ENCODE measurements at regions not wholly inside any gene's neighbourhood (a gene's known extent, or its start where the extent isn't known, plus 50 kb on each side); places are given as distances from the start of the nearest gene placed in this dataset.
A peak's percentile ranks its signal among the peaks of the same experiment; 100 is the strongest.

GRCh38 chr3:127062926-127063325, 80.0 kb downstream of the PLXNA1 start:
- ATAC-seq (no peak), DNase-seq (peak in 1 of 4 donors; percentile 59)
- no peaks in the 10 kb centered on the region for H3K4me1 ChIP-seq
- H3K4me3 ChIP-seq = no peak overlapping the region
- intact Hi-C loops (cut with DNase I) = no loop called here
- peaks cover 0 to 8% of the 10 kb centered on the region in 2 donors for H3K27me3 ChIP-seq
- no peaks in the 10 kb centered on the region for H3K9me3 ChIP-seq
- no peak for TF ChIP-seq CTCF (IDR thresholded peaks at IDR 0.05)
- no peaks in the 10 kb centered on the region for H3K36me3 ChIP-seq
- no peak overlapping the region for H3K27ac ChIP-seq

- Histone ChIP-seq H3K4me3 (no peak overlapping the region), H3K27me3 (peaks cover 0 to 15% of the 10 kb centered on the region in 2 donors), H3K36me3 (no peaks in the 10 kb centered on the region), H3K27ac (no peak overlapping the region), H3K9me3 (no peaks in the 10 kb centered on the region), H3K4me1 (no peaks in the 10 kb centered on the region)
- DNase-seq (peak in 1 of 4 donors; percentile 30), ATAC-seq (no peak)
- TF ChIP-seq CTCF (IDR thresholded peaks at IDR 0.05) = no peak
- intact Hi-C loops (cut with DNase I) = no loop called here
These were observed 81.0 kb downstream of the PLXNA1 start for GRCh38 chr3:127063916-127064315.

GRCh38 chr3:127064391-127065137, 81.6 kb downstream of the PLXNA1 start:
- H3K9me3 ChIP-seq = no peaks in the 10 kb centered on the region
- ATAC-seq (peak; percentile 57), DNase-seq (peak in 1 of 4 donors; percentile 34)
- H3K27me3 ChIP-seq = peaks cover 0 to 15% of the 10 kb centered on the region in 2 donors
- no peak overlapping the region for H3K4me3 ChIP-seq
- TF ChIP-seq CTCF (IDR thresholded peaks at IDR 0.05) = no peak
- H3K4me1 ChIP-seq = no peaks in the 10 kb centered on the region
- intact Hi-C loops (cut with DNase I) = no loop called here
- H3K36me3 ChIP-seq = no peaks in the 10 kb centered on the region
- no peak overlapping the region for H3K27ac ChIP-seq

- H3K4me3 ChIP-seq = no peak overlapping the region
- ATAC-seq = no peak
- TF ChIP-seq CTCF (IDR thresholded peaks at IDR 0.05) = no peak
- no peaks in the 10 kb centered on the region for H3K36me3 ChIP-seq
- no peaks in the 10 kb centered on the region for H3K4me1 ChIP-seq
- DNase-seq = peak in 1 of 4 donors; percentile 34
- intact Hi-C loops (cut with DNase I) = no loop called here
- no peak overlapping the region for H3K27ac ChIP-seq
- no peaks in the 10 kb centered on the region for H3K9me3 ChIP-seq
- H3K27me3 ChIP-seq = peaks cover 0 to 15% of the 10 kb centered on the region in 2 donors
These were observed 82.2 kb downstream of the PLXNA1 start for GRCh38 chr3:127065138-127065427.

- H3K4me3 ChIP-seq = no peak overlapping the region
- intact Hi-C loops (cut with DNase I) = no loop called here
- DNase-seq = peak in 1 of 4 donors; percentile 31
These were observed 82.8 kb downstream of the PLXNA1 start for GRCh38 chr3:127065561-127066290.

More at GRCh38 chr3:127065561-127066290, 82.8 kb downstream of the PLXNA1 start:
- peaks cover 0 to 15% of the 10 kb centered on the region in 2 donors for H3K27me3 ChIP-seq
- H3K4me1 ChIP-seq = no peaks in the 10 kb centered on the region
- ATAC-seq = no peak
- TF ChIP-seq CTCF (IDR thresholded peaks at IDR 0.05) = no peak
- no peaks in the 10 kb centered on the region for H3K9me3 ChIP-seq
- H3K36me3 ChIP-seq = no peaks in the 10 kb centered on the region
- no peak overlapping the region for H3K27ac ChIP-seq

Measured in left lung (tissue), 4 donors.